ENCODE measurements at regions not wholly inside any gene's neighbourhood (a gene's known extent, or its start where the extent isn't known, plus 50 kb on each side); places are given as distances from the start of the nearest gene placed in this dataset.

DNA sequence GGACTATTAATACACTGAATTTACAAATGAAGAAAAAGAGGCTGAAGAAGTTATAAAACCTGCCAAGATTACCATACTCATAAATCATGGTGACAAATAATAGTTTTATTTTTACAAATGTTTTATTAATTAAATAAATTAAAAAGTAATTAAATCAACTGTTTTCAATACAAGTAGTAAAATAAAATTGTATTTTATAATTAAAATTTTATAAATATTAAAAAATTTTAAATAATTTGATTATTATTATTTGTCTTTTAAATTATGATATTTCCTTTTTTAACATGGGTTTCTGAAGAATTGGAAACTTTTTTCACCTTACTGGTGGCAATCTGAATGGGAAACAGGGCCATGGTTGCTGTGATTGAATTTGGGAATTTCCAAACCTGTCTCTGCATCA, 177.3 kb upstream of the TSHZ2 start:
- no peak for TF ChIP-seq POLR2AphosphoS5 (IDR thresholded peaks at IDR 0.05; ENCODE audit: low read depth, low read length)
- TF ChIP-seq TAF1 (IDR thresholded peaks at IDR 0.05; ENCODE audit: borderline replicate concordance, low read depth, low read length): no peak
- TF ChIP-seq POLR2A (IDR thresholded peaks at IDR 0.05; ENCODE audit: low read depth, low read length): no peak

All from GM12892 (cell line).